Thyroid gland (tissue), 4 donors: ENCODE measurements at regions not wholly inside any gene's neighbourhood (a gene's known extent, or its start where the extent isn't known, plus 50 kb on each side); places are given as distances from the start of the nearest gene placed in this dataset.

ENCODE experiments used
- CTCF ChIP-seq, 6 experiments: fragments of 200-600 bp in 3 of 6; fragments of 450-650 bp in 3 of 6; sonication (generic) in 3 of 6; IDR thresholded peaks; one replicate each; pipeline ENCODE4 v1.5.1; 2016 to 2019; ENCODE audit warnings: antibody characterized with exemption in 6 of 6, mild to moderate bottlenecking in 2 of 6, inconsistent platforms in 1 of 6, moderate library complexity in 1 of 6
- POLR2A ChIP-seq, 2 donors: fragments of 450-650 bp; IDR thresholded peaks; one replicate each; pipeline ENCODE4 v1.6.1; 2017; ENCODE audit warnings: antibody characterized with exemption in 2 of 2, mild to moderate bottlenecking in 2 of 2, moderate library complexity in 1 of 2

GRCh38 chr15:62795700-62796695 lies 246.5 kb upstream of the TPM1 start:
- TF ChIP-seq CTCF (IDR thresholded peaks at IDR 0.05) (no peak), POLR2A (IDR thresholded peaks at IDR 0.05) (no peak)
